HepG2 (cell line): ENCODE measurements at regions not wholly inside any gene's neighbourhood (a gene's known extent, or its start where the extent isn't known, plus 50 kb on each side); places are given as distances from the start of the nearest gene placed in this dataset.

Experiments
- KLF6 ChIP-seq: IDR thresholded peaks from 2 replicates; pipeline ENCODE4 v1.8.0; 2016; ENCODE audit warnings: missing biosample characterization, missing genetic modification reagents
- POLR2A ChIP-seq, 2 experiments: IDR thresholded peaks; 2 replicates each; pipeline ENCODE4 v1.6.1; 2011; ENCODE audit warnings: low read depth in 2 of 2, low read length in 2 of 2, mild to moderate bottlenecking in 1 of 2, moderate library complexity in 1 of 2; ENCODE audit not compliant: insufficient read depth in 1 of 2
- SMAD3 ChIP-seq: sonication (generic); formaldehyde crosslinking; IDR thresholded peaks from 2 replicates; pipeline ENCODE4 v1.4.0; 2020; ENCODE audit warnings: missing genetic modification reagents
- SP1 ChIP-seq, 2 experiments: fragments of 450-650 bp in 1 of 2; sonication (generic) in 1 of 2; formaldehyde crosslinking in 1 of 2; IDR thresholded peaks; 2 replicates each; pipeline versions ENCODE4 v1.4.0 to v1.6.1; 2016 to 2020; ENCODE audit warnings: missing genetic modification reagents in 1 of 2
- TAF1 ChIP-seq: sonication (generic); formaldehyde crosslinking; IDR thresholded peaks from 2 replicates; pipeline ENCODE4 v1.4.0; 2020; ENCODE audit warnings: missing genetic modification reagents
- ZNF598 ChIP-seq: sonication (generic); formaldehyde crosslinking; IDR thresholded peaks from 2 replicates; pipeline ENCODE4 v1.5.1; 2020; ENCODE audit warnings: mild to moderate bottlenecking, missing genetic modification reagents, borderline replicate concordance
- ZZZ3 ChIP-seq: sonication (generic); formaldehyde crosslinking; IDR thresholded peaks from 2 replicates; pipeline ENCODE4 v1.4.0; 2020; ENCODE audit warnings: missing genetic modification reagents, mild to moderate bottlenecking, borderline replicate concordance
- TF ChIP-seq, protein P1 (sequence below): sonication (generic); formaldehyde crosslinking; IDR thresholded peaks from 2 replicates; pipeline ENCODE4 v1.5.0; 2020; ENCODE audit warnings: mild to moderate bottlenecking, missing genetic modification reagents, moderate library complexity
- TF ChIP-seq, protein P2 (sequence below), 2 experiments: IDR thresholded peaks; 2 replicates each; pipeline ENCODE4 v1.6.1; 2011 to 2012; ENCODE audit warnings: low read length in 2 of 2, borderline replicate concordance in 1 of 2, low read depth in 1 of 2, mild to moderate bottlenecking in 1 of 2, moderate library complexity in 1 of 2
- TF ChIP-seq, protein P3 (sequence below): sonication (generic); formaldehyde crosslinking; IDR thresholded peaks from 2 replicates; pipeline ENCODE4 v1.4.0; 2020; ENCODE audit warnings: missing genetic modification reagents
- TF ChIP-seq, protein P4 (sequence below): sonication (generic); formaldehyde crosslinking; IDR thresholded peaks from 2 replicates; pipeline ENCODE4 v1.9.0; 2021; ENCODE audit warnings: missing genetic modification reagents, borderline replicate concordance
- TF ChIP-seq, protein P5 (sequence below): sonication (generic); formaldehyde crosslinking; IDR thresholded peaks from 2 replicates; pipeline ENCODE4 v1.8.0; 2022; ENCODE audit warnings: mild to moderate bottlenecking, missing genetic modification reagents; ENCODE audit not compliant: insufficient replicate concordance
- TF ChIP-seq, protein P6 (sequence below): sonication (generic); formaldehyde crosslinking; IDR thresholded peaks from 2 replicates; pipeline ENCODE4 v1.5.0; 2020; ENCODE audit warnings: mild to moderate bottlenecking, missing genetic modification reagents, borderline replicate concordance

DNA sequence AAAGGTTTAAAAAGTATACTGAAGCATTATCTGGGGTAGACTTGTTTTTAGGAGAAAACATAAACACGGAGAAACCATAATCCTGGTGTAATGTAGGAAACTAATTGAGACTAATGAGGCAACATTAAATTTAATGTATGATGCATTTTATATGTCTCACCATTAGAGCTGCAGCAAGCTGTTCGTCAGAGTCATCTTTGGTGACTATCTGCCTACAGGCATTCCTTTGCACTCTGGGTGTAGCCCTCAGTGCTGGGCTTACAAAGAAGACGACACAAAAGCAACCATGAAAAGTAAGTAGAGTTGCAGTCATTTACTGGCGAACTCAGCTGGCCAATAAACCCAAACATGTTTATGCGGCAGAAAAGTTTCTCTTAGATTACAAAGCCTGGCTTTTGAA, 415.3 kb upstream of the ZEB2 start:
- TF ChIP-seq, protein P1, sequence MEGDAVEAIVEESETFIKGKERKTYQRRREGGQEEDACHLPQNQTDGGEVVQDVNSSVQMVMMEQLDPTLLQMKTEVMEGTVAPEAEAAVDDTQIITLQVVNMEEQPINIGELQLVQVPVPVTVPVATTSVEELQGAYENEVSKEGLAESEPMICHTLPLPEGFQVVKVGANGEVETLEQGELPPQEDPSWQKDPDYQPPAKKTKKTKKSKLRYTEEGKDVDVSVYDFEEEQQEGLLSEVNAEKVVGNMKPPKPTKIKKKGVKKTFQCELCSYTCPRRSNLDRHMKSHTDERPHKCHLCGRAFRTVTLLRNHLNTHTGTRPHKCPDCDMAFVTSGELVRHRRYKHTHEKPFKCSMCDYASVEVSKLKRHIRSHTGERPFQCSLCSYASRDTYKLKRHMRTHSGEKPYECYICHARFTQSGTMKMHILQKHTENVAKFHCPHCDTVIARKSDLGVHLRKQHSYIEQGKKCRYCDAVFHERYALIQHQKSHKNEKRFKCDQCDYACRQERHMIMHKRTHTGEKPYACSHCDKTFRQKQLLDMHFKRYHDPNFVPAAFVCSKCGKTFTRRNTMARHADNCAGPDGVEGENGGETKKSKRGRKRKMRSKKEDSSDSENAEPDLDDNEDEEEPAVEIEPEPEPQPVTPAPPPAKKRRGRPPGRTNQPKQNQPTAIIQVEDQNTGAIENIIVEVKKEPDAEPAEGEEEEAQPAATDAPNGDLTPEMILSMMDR (CRISPR knock-in tag): no peak
- TF ChIP-seq TAF1 (CRISPR knock-in tag) (no peak), POLR2A (IDR thresholded peaks at IDR 0.05; ENCODE audit: insufficient read depth in 1 of 2, low read depth in 2 of 2, low read length in 2 of 2) (no peak), KLF6 (CRISPR knock-in tag) (no peak), ZNF598 (CRISPR knock-in tag) (no peak), SP1 (IDR thresholded peaks at IDR 0.05) (no peak), SP1 (CRISPR knock-in tag; IDR thresholded peaks at IDR 0.05) (no peak), SMAD3 (no peak), ZZZ3 (CRISPR knock-in tag) (no peak)
- TF ChIP-seq, protein P2, sequence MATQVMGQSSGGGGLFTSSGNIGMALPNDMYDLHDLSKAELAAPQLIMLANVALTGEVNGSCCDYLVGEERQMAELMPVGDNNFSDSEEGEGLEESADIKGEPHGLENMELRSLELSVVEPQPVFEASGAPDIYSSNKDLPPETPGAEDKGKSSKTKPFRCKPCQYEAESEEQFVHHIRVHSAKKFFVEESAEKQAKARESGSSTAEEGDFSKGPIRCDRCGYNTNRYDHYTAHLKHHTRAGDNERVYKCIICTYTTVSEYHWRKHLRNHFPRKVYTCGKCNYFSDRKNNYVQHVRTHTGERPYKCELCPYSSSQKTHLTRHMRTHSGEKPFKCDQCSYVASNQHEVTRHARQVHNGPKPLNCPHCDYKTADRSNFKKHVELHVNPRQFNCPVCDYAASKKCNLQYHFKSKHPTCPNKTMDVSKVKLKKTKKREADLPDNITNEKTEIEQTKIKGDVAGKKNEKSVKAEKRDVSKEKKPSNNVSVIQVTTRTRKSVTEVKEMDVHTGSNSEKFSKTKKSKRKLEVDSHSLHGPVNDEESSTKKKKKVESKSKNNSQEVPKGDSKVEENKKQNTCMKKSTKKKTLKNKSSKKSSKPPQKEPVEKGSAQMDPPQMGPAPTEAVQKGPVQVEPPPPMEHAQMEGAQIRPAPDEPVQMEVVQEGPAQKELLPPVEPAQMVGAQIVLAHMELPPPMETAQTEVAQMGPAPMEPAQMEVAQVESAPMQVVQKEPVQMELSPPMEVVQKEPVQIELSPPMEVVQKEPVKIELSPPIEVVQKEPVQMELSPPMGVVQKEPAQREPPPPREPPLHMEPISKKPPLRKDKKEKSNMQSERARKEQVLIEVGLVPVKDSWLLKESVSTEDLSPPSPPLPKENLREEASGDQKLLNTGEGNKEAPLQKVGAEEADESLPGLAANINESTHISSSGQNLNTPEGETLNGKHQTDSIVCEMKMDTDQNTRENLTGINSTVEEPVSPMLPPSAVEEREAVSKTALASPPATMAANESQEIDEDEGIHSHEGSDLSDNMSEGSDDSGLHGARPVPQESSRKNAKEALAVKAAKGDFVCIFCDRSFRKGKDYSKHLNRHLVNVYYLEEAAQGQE (IDR thresholded peaks at IDR 0.05; ENCODE audit: borderline replicate concordance in 1 of 2, low read depth in 1 of 2, low read length in 2 of 2): no peak
- TF ChIP-seq, protein P3, sequence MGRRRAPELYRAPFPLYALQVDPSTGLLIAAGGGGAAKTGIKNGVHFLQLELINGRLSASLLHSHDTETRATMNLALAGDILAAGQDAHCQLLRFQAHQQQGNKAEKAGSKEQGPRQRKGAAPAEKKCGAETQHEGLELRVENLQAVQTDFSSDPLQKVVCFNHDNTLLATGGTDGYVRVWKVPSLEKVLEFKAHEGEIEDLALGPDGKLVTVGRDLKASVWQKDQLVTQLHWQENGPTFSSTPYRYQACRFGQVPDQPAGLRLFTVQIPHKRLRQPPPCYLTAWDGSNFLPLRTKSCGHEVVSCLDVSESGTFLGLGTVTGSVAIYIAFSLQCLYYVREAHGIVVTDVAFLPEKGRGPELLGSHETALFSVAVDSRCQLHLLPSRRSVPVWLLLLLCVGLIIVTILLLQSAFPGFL (CRISPR knock-in tag): no peak
- TF ChIP-seq, protein P4, sequence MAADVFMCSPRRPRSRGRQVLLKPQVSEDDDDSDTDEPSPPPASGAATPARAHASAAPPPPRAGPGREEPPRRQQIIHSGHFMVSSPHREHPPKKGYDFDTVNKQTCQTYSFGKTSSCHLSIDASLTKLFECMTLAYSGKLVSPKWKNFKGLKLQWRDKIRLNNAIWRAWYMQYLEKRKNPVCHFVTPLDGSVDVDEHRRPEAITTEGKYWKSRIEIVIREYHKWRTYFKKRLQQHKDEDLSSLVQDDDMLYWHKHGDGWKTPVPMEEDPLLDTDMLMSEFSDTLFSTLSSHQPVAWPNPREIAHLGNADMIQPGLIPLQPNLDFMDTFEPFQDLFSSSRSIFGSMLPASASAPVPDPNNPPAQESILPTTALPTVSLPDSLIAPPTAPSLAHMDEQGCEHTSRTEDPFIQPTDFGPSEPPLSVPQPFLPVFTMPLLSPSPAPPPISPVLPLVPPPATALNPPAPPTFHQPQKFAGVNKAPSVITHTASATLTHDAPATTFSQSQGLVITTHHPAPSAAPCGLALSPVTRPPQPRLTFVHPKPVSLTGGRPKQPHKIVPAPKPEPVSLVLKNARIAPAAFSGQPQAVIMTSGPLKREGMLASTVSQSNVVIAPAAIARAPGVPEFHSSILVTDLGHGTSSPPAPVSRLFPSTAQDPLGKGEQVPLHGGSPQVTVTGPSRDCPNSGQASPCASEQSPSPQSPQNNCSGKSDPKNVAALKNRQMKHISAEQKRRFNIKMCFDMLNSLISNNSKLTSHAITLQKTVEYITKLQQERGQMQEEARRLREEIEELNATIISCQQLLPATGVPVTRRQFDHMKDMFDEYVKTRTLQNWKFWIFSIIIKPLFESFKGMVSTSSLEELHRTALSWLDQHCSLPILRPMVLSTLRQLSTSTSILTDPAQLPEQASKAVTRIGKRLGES (CRISPR knock-in tag): no peak
- TF ChIP-seq, protein P5, sequence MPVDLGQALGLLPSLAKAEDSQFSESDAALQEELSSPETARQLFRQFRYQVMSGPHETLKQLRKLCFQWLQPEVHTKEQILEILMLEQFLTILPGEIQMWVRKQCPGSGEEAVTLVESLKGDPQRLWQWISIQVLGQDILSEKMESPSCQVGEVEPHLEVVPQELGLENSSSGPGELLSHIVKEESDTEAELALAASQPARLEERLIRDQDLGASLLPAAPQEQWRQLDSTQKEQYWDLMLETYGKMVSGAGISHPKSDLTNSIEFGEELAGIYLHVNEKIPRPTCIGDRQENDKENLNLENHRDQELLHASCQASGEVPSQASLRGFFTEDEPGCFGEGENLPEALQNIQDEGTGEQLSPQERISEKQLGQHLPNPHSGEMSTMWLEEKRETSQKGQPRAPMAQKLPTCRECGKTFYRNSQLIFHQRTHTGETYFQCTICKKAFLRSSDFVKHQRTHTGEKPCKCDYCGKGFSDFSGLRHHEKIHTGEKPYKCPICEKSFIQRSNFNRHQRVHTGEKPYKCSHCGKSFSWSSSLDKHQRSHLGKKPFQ: no peak
- TF ChIP-seq, protein P6, sequence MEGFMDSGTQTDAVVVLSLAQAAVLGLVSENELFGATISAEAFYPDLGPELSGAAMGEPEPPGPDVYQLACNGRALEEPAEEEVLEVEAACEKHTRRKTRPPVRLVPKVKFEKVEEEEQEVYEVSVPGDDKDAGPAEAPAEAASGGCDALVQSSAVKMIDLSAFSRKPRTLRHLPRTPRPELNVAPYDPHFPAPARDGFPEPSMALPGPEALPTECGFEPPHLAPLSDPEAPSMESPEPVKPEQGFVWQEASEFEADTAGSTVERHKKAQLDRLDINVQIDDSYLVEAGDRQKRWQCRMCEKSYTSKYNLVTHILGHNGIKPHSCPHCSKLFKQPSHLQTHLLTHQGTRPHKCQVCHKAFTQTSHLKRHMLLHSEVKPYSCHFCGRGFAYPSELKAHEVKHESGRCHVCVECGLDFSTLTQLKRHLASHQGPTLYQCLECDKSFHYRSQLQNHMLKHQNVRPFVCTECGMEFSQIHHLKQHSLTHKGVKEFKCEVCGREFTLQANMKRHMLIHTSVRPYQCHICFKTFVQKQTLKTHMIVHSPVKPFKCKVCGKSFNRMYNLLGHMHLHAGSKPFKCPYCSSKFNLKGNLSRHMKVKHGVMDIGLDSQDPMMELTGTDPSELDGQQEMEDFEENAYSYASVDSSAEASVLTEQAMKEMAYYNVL (CRISPR knock-in tag): no peak
